ENCODE measurements at regions not wholly inside any gene's neighbourhood (a gene's known extent, or its start where the extent isn't known, plus 50 kb on each side); places are given as distances from the start of the nearest gene placed in this dataset.
"Not testable (repeated sequence)": the region's sequence is repeated elsewhere in the genome, so short reads cannot be mapped to it uniquely, and the experiment has no call there.

GRCh38 chr16:85274501-85274900 is 162.2 kb upstream of the CIBAR2 start:
- DNase-seq (ENCODE audit: low read depth in 2 of 2, low spot score in 1 of 2), result no peak

GRCh38 chr16:85274924-85275323 is 162.7 kb upstream of the CIBAR2 start:
- DNase-seq (ENCODE audit: low read depth in 2 of 2, low spot score in 1 of 2), result no peak

- DNase-seq (ENCODE audit: low read depth in 2 of 2, low spot score in 1 of 2), result peak; percentile 8 to 52
Observed at GRCh38 chr16:85275533-85276249, 163.4 kb upstream of the CIBAR2 start.

GRCh38 chr16:85276258-85276657 is 164.0 kb upstream of the CIBAR2 start:
- no peak for DNase-seq (ENCODE audit: low read depth in 2 of 2, low spot score in 1 of 2)

- DNase-seq (ENCODE audit: low read depth in 2 of 2, low spot score in 1 of 2), result no peak
Observed at GRCh38 chr16:85276721-85277120, 164.4 kb upstream of the CIBAR2 start.

GRCh38 chr16:85278839-85279238 is 166.6 kb upstream of the CIBAR2 start:
- no peak for DNase-seq (ENCODE audit: low read depth in 2 of 2, low spot score in 1 of 2)

GRCh38 chr16:85279402-85279801 is 167.1 kb upstream of the CIBAR2 start:
- no peak for DNase-seq (ENCODE audit: low read depth in 2 of 2, low spot score in 1 of 2)

- DNase-seq (ENCODE audit: low read depth in 2 of 2, low spot score in 1 of 2), result no peak
Observed at GRCh38 chr16:85279825-85280545, 167.7 kb upstream of the CIBAR2 start.

- DNase-seq (ENCODE audit: low read depth in 2 of 2, low spot score in 1 of 2), result no peak
Observed at GRCh38 chr16:85281181-85281580, 168.9 kb upstream of the CIBAR2 start.

GRCh38 chr16:85282842-85283241 is 170.6 kb upstream of the CIBAR2 start:
- DNase-seq (ENCODE audit: low read depth in 2 of 2, low spot score in 1 of 2), result no peak

- no peak for DNase-seq (ENCODE audit: low read depth in 2 of 2, low spot score in 1 of 2)
Observed at GRCh38 chr16:85283305-85284050, 171.2 kb upstream of the CIBAR2 start.

GRCh38 chr16:85284141-85284817 is 172.0 kb upstream of the CIBAR2 start:
- DNase-seq (ENCODE audit: low read depth in 2 of 2, low spot score in 1 of 2), result no peak

GRCh38 chr16:85285681-85286065 is 173.4 kb upstream of the CIBAR2 start:
- no peak for DNase-seq (ENCODE audit: low read depth in 2 of 2, low spot score in 1 of 2)

- no peak for DNase-seq (ENCODE audit: low read depth in 2 of 2, low spot score in 1 of 2)
Observed at GRCh38 chr16:85286066-85286831, 174.0 kb upstream of the CIBAR2 start.

GRCh38 chr16:85286951-85287814 is 174.9 kb upstream of the CIBAR2 start:
- no peak for DNase-seq (ENCODE audit: low read depth in 2 of 2, low spot score in 1 of 2)

GRCh38 chr16:85287815-85288109 is 175.5 kb upstream of the CIBAR2 start:
- DNase-seq (ENCODE audit: low read depth in 2 of 2, low spot score in 1 of 2), result not testable (repeated sequence)

GRCh38 chr16:85288341-85288868 is 176.1 kb upstream of the CIBAR2 start:
- no peak for DNase-seq (ENCODE audit: low read depth in 2 of 2, low spot score in 1 of 2)

- no peak for DNase-seq (ENCODE audit: low read depth in 2 of 2, low spot score in 1 of 2)
Observed at GRCh38 chr16:85288869-85289660, 176.8 kb upstream of the CIBAR2 start.
